ENCODE measurements at regions not wholly inside any gene's neighbourhood (a gene's known extent, or its start where the extent isn't known, plus 50 kb on each side); places are given as distances from the start of the nearest gene placed in this dataset.

- TF ChIP-seq CTCF (IDR thresholded peaks at IDR 0.05; ENCODE audit: insufficient read depth, low read depth, low read length) (no peak), EZH2 (IDR thresholded peaks at IDR 0.05; ENCODE audit: insufficient read depth, low read length) (no peak)
Observed at GRCh38 chr11:37595845-37596244, 997.8 kb upstream of the RAG2 start.
